Loucy (cell line): ENCODE measurements at regions not wholly inside any gene's neighbourhood (a gene's known extent, or its start where the extent isn't known, plus 50 kb on each side); places are given as distances from the start of the nearest gene placed in this dataset.

Experiments used
- EZH2phosphoT487 ChIP-seq: fragments of 200-600 bp; IDR thresholded peaks from 2 replicates; pipeline ENCODE4 v1.6.1; 2018; ENCODE audit warnings: antibody characterized with exemption, mild to moderate bottlenecking, moderate library complexity, borderline replicate concordance
- TF ChIP-seq, protein P1 (sequence below): fragments of 200-600 bp; sonication (generic); conservative IDR thresholded peaks from 2 replicates; pipeline ENCODE4 v1.5.1; 2014; ENCODE audit warnings: mild to moderate bottlenecking, antibody characterized with exemption, low read length

DNA sequence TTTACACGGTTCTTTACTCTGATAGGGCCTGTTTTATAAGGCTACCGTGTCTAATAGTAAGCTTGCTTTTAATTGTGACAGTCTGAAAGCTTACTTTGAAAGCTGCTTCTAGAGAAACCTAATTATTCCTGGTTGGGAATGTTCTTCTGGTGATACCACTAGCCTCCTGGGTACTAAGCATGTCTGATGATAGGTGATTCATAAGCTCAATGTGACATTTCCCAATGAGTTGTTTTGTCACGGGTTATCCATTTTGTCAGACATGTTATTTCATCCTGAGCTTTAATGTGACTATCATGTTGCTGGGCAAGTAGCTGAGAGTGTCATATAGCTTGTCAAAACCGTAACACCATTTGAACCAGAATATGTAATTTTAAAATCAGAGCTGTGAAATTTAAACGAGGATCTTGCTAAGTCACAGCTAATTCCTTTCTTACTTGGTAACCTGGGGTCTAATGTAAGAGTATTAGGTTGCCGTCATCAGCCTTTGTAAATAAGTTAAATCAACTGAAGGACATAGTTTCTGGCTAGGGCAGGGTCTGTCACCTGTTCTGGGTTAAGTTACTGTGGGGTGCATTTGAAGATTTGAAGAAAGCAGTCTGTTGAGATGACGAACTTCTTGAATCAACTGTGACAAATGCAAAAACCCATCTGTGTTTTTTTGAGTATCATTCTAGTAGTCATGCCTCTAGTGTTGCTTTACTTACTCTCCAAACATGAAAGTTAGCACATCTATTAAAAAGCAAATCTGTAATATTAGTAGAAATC is 529.2 kb downstream of the USP25 start:
- TF ChIP-seq, protein P1, sequence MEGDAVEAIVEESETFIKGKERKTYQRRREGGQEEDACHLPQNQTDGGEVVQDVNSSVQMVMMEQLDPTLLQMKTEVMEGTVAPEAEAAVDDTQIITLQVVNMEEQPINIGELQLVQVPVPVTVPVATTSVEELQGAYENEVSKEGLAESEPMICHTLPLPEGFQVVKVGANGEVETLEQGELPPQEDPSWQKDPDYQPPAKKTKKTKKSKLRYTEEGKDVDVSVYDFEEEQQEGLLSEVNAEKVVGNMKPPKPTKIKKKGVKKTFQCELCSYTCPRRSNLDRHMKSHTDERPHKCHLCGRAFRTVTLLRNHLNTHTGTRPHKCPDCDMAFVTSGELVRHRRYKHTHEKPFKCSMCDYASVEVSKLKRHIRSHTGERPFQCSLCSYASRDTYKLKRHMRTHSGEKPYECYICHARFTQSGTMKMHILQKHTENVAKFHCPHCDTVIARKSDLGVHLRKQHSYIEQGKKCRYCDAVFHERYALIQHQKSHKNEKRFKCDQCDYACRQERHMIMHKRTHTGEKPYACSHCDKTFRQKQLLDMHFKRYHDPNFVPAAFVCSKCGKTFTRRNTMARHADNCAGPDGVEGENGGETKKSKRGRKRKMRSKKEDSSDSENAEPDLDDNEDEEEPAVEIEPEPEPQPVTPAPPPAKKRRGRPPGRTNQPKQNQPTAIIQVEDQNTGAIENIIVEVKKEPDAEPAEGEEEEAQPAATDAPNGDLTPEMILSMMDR, result no peak
- TF ChIP-seq EZH2phosphoT487, result no peak
